ENCODE measurements at regions not wholly inside any gene's neighbourhood (a gene's known extent, or its start where the extent isn't known, plus 50 kb on each side); places are given as distances from the start of the nearest gene placed in this dataset.

GRCh38 chr12:76192416-76192815 is 107.9 kb upstream of the NAP1L1 start:
- POLR2A ChIA-PET = no interaction called here
- H3K27me3 ChIP-seq (ENCODE audit: insufficient read depth) = no peaks in the 10 kb centered on the region
- no peak for TF ChIP-seq GATA2 (CRISPR knock-in tag; IDR thresholded peaks at IDR 0.05)
- no peak for TF ChIP-seq MEF2A (IDR thresholded peaks at IDR 0.05; ENCODE audit: borderline replicate concordance, low read depth)
- no peak for TF ChIP-seq MXI1 (IDR thresholded peaks at IDR 0.05; ENCODE audit: low read depth, low read length)
- no peak for TF ChIP-seq TCF12 (IDR thresholded peaks at IDR 0.05)
- TF ChIP-seq RAD21 (IDR thresholded peaks at IDR 0.05; ENCODE audit: low read length) = no peak
- TF ChIP-seq REST (IDR thresholded peaks at IDR 0.05; ENCODE audit: low read depth, low read length) = no peak
- no peak for TF ChIP-seq TEAD4 (IDR thresholded peaks at IDR 0.05; ENCODE audit: borderline replicate concordance, insufficient read depth)
- TF ChIP-seq CHD2 (IDR thresholded peaks at IDR 0.05; ENCODE audit: low read length, partially characterized antibody) = no peak
- no peak for TF ChIP-seq IRF3 (IDR thresholded peaks at IDR 0.05; ENCODE audit: low read depth, low read length)
- TF ChIP-seq POLR2AphosphoS5 (IDR thresholded peaks at IDR 0.05; ENCODE audit: low read depth, low read length) = no peak
- TF ChIP-seq ELF1 (IDR thresholded peaks at IDR 0.05) = no peak

GRCh38 chr12:76190299-76190698 is 105.8 kb upstream of the NAP1L1 start:
- 91% methylated on average over 2 of the region's 2 CpGs for WGBS (ENCODE audit: low lambda C conversion rate)
- no peaks in the 10 kb centered on the region for H3K27me3 ChIP-seq (ENCODE audit: insufficient read depth)
- no peaks in the 10 kb centered on the region for H3K9me2 ChIP-seq
- H2AFZ ChIP-seq (ENCODE audit: low read depth) = no peak overlapping the region
- DNase-seq = no peak
- no peak overlapping the region for H3K4me2 ChIP-seq
- no peak overlapping the region for H3K4me3 ChIP-seq (ENCODE audit: low read depth in 2 of 2, low read length in 1 of 2)
- no peaks in the 10 kb centered on the region for H3F3A ChIP-seq (replicated peaks; ENCODE audit: insufficient read depth)
- TF ChIP-seq FOSL2 (IDR thresholded peaks at IDR 0.05; ENCODE audit: borderline replicate concordance, low read depth) = no peak
- no peak for TF ChIP-seq FOXJ3 (CRISPR knock-in tag; IDR thresholded peaks at IDR 0.05)
- TF ChIP-seq CHD2 (IDR thresholded peaks at IDR 0.05; ENCODE audit: low read length, partially characterized antibody) = no peak
- no peak for TF ChIP-seq CTCF (IDR thresholded peaks at IDR 0.05)
- TF ChIP-seq RFX5 (IDR thresholded peaks at IDR 0.05; ENCODE audit: low read length) = no peak
- no peak for TF ChIP-seq RXRA (IDR thresholded peaks at IDR 0.05; ENCODE audit: borderline replicate concordance, low read depth)
- no peak for TF ChIP-seq TEAD4 (IDR thresholded peaks at IDR 0.05; ENCODE audit: borderline replicate concordance, insufficient read depth)
- no peak for TF ChIP-seq RCOR1 (IDR thresholded peaks at IDR 0.05; ENCODE audit: low read length)
- H3K9me3 ChIP-seq = no peaks in the 10 kb centered on the region
- CTCF ChIA-PET = interaction anchor here (1.3 kb wide), 1 partner anchor 266 kb away, joined by 3 read pairs; no protein-coding TSS in a partner anchor
- H3K36me3 ChIP-seq (replicated peaks in 1 of 2; ENCODE audit: control insufficient read depth in 1 of 2, insufficient read depth in 2 of 2, low read length in 1 of 2) = no peaks in the 10 kb centered on the region
- no peak overlapping the region for H3K9ac ChIP-seq
- POLR2A ChIA-PET = no interaction called here
- no peak overlapping the region for H3K27ac ChIP-seq (ENCODE audit: low read depth in 2 of 2, low read length in 1 of 2)
- no peaks in the 10 kb centered on the region for H3K4me1 ChIP-seq (ENCODE audit: control insufficient read depth in 1 of 2, insufficient read depth in 2 of 2, low read depth in 1 of 2, low read length in 1 of 2)
- no peaks in the 10 kb centered on the region for H3K79me2 ChIP-seq (ENCODE audit: insufficient read depth)
- no peaks in the 10 kb centered on the region for H4K20me1 ChIP-seq (ENCODE audit: insufficient read depth)

More at GRCh38 chr12:76192416-76192815, 107.9 kb upstream of the NAP1L1 start:
- Histone ChIP-seq H3K4me3 (ENCODE audit: low read depth in 2 of 2, low read length in 1 of 2) (no peak overlapping the region), H2AFZ (ENCODE audit: low read depth) (no peak overlapping the region), H3K9me2 (no peaks in the 10 kb centered on the region), H3K9me3 (no peaks in the 10 kb centered on the region), H3K9ac (no peak overlapping the region), H4K20me1 (ENCODE audit: insufficient read depth) (no peaks in the 10 kb centered on the region), H3K36me3 (replicated peaks in 1 of 2; ENCODE audit: control insufficient read depth in 1 of 2, insufficient read depth in 2 of 2, low read length in 1 of 2) (no peaks in the 10 kb centered on the region), H3F3A (replicated peaks; ENCODE audit: insufficient read depth) (no peaks in the 10 kb centered on the region), H3K4me1 (ENCODE audit: control insufficient read depth in 1 of 2, insufficient read depth in 2 of 2, low read depth in 1 of 2, low read length in 1 of 2) (no peaks in the 10 kb centered on the region), H3K4me2 (no peak overlapping the region), H3K27ac (ENCODE audit: low read depth in 2 of 2, low read length in 1 of 2) (no peak overlapping the region), H3K79me2 (ENCODE audit: insufficient read depth) (no peaks in the 10 kb centered on the region)
- 84% methylated on average over 4 of the region's 4 CpGs for WGBS (ENCODE audit: low lambda C conversion rate)
- CTCF ChIA-PET = no interaction called here
- no peak for DNase-seq
